ENCODE measurements at regions not wholly inside any gene's neighbourhood (a gene's known extent, or its start where the extent isn't known, plus 50 kb on each side); places are given as distances from the start of the nearest gene placed in this dataset.

DNA sequence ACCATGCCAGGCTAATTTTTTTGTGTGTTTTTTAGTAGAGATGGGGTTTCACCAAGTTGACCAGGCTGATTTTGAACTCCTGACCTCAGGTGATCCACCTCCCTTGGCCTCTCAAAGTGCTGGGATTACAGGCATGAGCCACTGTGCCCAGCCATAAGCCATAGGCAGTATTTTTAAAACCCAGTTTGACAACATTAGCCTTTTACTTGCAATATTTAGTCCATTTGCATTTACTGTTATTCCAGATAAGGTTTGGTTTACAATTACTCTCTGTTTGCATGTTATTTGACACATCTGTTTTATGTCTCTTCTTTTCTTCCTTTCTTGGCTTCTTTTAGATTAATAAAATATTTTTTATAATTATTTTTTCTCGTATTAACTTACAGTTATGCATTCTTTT is 83.6 kb upstream of the EPHB3 start:
- ChIA-PET CTCF (no interaction called here), POLR2A (no interaction called here), RAD21 (ENCODE audit: low non-redundant PET in 1 of 2, low total read pairs in 2 of 2, uncharacterized antibody in 2 of 2, unreplicated experiment in 2 of 2) (no interaction called here)
- no peak overlapping the region for H3K9ac ChIP-seq (ENCODE audit: low read length)
- DNase-seq (ENCODE audit: low read depth, low spot score) = no peak
- intact Hi-C loops (cut with micrococcal nuclease) = no loop called here
- no peak overlapping the region for H3K4me3 ChIP-seq (replicated peaks in 1 of 2; ENCODE audit: low read depth in 1 of 2, low read length in 2 of 2)
- no peaks in the 10 kb centered on the region for H3K9me2 ChIP-seq (ENCODE audit: insufficient read depth)
- H3K79me2 ChIP-seq (ENCODE audit: insufficient read depth, low read length) = no peaks in the 10 kb centered on the region
- TF ChIP-seq SRF (IDR thresholded peaks at IDR 0.05; ENCODE audit: low read depth) (no peak), EZH2 (IDR thresholded peaks at IDR 0.05) (no peak), RAD21 (IDR thresholded peaks at IDR 0.05; ENCODE audit: low read depth) (no peak), POLR2AphosphoS5 (IDR thresholded peaks at IDR 0.05; ENCODE audit: low read depth, low read length) (no peak), SIN3A (IDR thresholded peaks at IDR 0.05; ENCODE audit: low read depth) (no peak), ELF1 (IDR thresholded peaks at IDR 0.05; ENCODE audit: borderline replicate concordance, low read depth) (no peak), YY1 (IDR thresholded peaks at IDR 0.05; ENCODE audit: extremely low read depth, insufficient replicate concordance, low read depth, low read length) (no peak), TCF7L2 (IDR thresholded peaks at IDR 0.05; ENCODE audit: borderline replicate concordance, extremely low read depth, insufficient read depth, insufficient read length) (no peak), EGR1 (IDR thresholded peaks at IDR 0.05; ENCODE audit: low read depth) (no peak), EZH2phosphoT487 (IDR thresholded peaks at IDR 0.05; ENCODE audit: borderline replicate concordance) (no peak), CBX3 (IDR thresholded peaks at IDR 0.05; ENCODE audit: low read depth) (no peak), ZFX (IDR thresholded peaks at IDR 0.05) (no peak), JUND (IDR thresholded peaks at IDR 0.05) (no peak), FOSL1 (IDR thresholded peaks at IDR 0.05; ENCODE audit: low read depth) (no peak), POLR2A (IDR thresholded peaks at IDR 0.05; ENCODE audit: borderline replicate concordance, extremely low read depth, insufficient read depth, insufficient read length) (no peak)
- TF ChIP-seq, protein P1, sequence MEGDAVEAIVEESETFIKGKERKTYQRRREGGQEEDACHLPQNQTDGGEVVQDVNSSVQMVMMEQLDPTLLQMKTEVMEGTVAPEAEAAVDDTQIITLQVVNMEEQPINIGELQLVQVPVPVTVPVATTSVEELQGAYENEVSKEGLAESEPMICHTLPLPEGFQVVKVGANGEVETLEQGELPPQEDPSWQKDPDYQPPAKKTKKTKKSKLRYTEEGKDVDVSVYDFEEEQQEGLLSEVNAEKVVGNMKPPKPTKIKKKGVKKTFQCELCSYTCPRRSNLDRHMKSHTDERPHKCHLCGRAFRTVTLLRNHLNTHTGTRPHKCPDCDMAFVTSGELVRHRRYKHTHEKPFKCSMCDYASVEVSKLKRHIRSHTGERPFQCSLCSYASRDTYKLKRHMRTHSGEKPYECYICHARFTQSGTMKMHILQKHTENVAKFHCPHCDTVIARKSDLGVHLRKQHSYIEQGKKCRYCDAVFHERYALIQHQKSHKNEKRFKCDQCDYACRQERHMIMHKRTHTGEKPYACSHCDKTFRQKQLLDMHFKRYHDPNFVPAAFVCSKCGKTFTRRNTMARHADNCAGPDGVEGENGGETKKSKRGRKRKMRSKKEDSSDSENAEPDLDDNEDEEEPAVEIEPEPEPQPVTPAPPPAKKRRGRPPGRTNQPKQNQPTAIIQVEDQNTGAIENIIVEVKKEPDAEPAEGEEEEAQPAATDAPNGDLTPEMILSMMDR (IDR thresholded peaks at IDR 0.05 in 2 of 3, conservative IDR thresholded peaks at IDR 0.05 in 1 of 3; ENCODE audit: borderline replicate concordance in 1 of 3, insufficient read depth in 1 of 3, low read depth in 2 of 3, low read length in 2 of 3) = no peak
- TF ChIP-seq, protein P2, sequence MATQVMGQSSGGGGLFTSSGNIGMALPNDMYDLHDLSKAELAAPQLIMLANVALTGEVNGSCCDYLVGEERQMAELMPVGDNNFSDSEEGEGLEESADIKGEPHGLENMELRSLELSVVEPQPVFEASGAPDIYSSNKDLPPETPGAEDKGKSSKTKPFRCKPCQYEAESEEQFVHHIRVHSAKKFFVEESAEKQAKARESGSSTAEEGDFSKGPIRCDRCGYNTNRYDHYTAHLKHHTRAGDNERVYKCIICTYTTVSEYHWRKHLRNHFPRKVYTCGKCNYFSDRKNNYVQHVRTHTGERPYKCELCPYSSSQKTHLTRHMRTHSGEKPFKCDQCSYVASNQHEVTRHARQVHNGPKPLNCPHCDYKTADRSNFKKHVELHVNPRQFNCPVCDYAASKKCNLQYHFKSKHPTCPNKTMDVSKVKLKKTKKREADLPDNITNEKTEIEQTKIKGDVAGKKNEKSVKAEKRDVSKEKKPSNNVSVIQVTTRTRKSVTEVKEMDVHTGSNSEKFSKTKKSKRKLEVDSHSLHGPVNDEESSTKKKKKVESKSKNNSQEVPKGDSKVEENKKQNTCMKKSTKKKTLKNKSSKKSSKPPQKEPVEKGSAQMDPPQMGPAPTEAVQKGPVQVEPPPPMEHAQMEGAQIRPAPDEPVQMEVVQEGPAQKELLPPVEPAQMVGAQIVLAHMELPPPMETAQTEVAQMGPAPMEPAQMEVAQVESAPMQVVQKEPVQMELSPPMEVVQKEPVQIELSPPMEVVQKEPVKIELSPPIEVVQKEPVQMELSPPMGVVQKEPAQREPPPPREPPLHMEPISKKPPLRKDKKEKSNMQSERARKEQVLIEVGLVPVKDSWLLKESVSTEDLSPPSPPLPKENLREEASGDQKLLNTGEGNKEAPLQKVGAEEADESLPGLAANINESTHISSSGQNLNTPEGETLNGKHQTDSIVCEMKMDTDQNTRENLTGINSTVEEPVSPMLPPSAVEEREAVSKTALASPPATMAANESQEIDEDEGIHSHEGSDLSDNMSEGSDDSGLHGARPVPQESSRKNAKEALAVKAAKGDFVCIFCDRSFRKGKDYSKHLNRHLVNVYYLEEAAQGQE (IDR thresholded peaks at IDR 0.05; ENCODE audit: low read depth) = no peak
- TF ChIP-seq, protein P3, sequence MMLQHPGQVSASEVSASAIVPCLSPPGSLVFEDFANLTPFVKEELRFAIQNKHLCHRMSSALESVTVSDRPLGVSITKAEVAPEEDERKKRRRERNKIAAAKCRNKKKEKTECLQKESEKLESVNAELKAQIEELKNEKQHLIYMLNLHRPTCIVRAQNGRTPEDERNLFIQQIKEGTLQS (IDR thresholded peaks at IDR 0.05) = no peak
- TF ChIP-seq, protein P4, sequence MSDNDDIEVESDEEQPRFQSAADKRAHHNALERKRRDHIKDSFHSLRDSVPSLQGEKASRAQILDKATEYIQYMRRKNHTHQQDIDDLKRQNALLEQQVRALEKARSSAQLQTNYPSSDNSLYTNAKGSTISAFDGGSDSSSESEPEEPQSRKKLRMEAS (IDR thresholded peaks at IDR 0.05) = no peak
- TF ChIP-seq, protein P5, sequence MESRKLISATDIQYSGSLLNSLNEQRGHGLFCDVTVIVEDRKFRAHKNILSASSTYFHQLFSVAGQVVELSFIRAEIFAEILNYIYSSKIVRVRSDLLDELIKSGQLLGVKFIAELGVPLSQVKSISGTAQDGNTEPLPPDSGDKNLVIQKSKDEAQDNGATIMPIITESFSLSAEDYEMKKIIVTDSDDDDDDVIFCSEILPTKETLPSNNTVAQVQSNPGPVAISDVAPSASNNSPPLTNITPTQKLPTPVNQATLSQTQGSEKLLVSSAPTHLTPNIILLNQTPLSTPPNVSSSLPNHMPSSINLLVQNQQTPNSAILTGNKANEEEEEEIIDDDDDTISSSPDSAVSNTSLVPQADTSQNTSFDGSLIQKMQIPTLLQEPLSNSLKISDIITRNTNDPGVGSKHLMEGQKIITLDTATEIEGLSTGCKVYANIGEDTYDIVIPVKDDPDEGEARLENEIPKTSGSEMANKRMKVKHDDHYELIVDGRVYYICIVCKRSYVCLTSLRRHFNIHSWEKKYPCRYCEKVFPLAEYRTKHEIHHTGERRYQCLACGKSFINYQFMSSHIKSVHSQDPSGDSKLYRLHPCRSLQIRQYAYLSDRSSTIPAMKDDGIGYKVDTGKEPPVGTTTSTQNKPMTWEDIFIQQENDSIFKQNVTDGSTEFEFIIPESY (IDR thresholded peaks at IDR 0.05; ENCODE audit: extremely low read depth, insufficient replicate concordance, low read length) = no peak
- BruUV-seq (replicated peaks) = no TSS peak
- H3K27me3 ChIP-seq (ENCODE audit: insufficient read depth, low read length) = no peaks in the 10 kb centered on the region
- no peak overlapping the region for H3K27ac ChIP-seq (ENCODE audit: low read depth, low read length)
- H3K4me1 ChIP-seq (ENCODE audit: control insufficient read depth in 1 of 2, insufficient read depth in 2 of 2, low read length in 2 of 2) = no peaks in the 10 kb centered on the region
- H2AFZ ChIP-seq (ENCODE audit: low read depth, low read length, poor library complexity, severe bottlenecking) = no peak overlapping the region
- H3K4me2 ChIP-seq (ENCODE audit: low read length) = no peak overlapping the region
- ATAC-seq = no peak
- no peaks in the 10 kb centered on the region for H3K36me3 ChIP-seq (ENCODE audit: control insufficient read depth in 1 of 2, insufficient read depth in 2 of 2, low read length in 2 of 2)
- H4K20me1 ChIP-seq (ENCODE audit: insufficient read depth) = no peaks in the 10 kb centered on the region
- no peaks in the 10 kb centered on the region for H3K9me3 ChIP-seq (ENCODE audit: control insufficient read depth in 1 of 2, insufficient read depth in 1 of 2, low read depth in 1 of 2, low read length in 2 of 2)
